ENCODE measurements at regions not wholly inside any gene's neighbourhood (a gene's known extent, or its start where the extent isn't known, plus 50 kb on each side); places are given as distances from the start of the nearest gene placed in this dataset.

- TF ChIP-seq CHD7 (IDR thresholded peaks at IDR 0.05; ENCODE audit: insufficient replicate concordance, low read length) (no peak), FOSL1 (IDR thresholded peaks at IDR 0.05; ENCODE audit: insufficient read depth, low read depth, low read length) (no peak), MAX (IDR thresholded peaks at IDR 0.05) (no peak), CTBP2 (IDR thresholded peaks at IDR 0.05; ENCODE audit: borderline replicate concordance, insufficient read depth, insufficient read length, low read length) (no peak), RXRA (IDR thresholded peaks at IDR 0.05; ENCODE audit: insufficient read depth, low read depth, low read length) (no peak), CTCF (IDR thresholded peaks at IDR 0.05; ENCODE audit: control extremely low read depth in 1 of 3, insufficient read depth in 1 of 3, low read depth in 1 of 3, low read length in 3 of 3) (no peak), SAP30 (IDR thresholded peaks at IDR 0.05; ENCODE audit: insufficient read depth, insufficient replicate concordance, low read length) (no peak), CEBPB (IDR thresholded peaks at IDR 0.05; ENCODE audit: low read depth, low read length) (no peak)
Observed at GRCh38 chr7:28301148-28301641, 111.1 kb upstream of the CREB5 start (continued).

Data from H1 (cell line).